NCI-H146 treated with DMSO at 0.1 percent for 48 hours (cell line): ENCODE measurements at regions not wholly inside any gene's neighbourhood (a gene's known extent, or its start where the extent isn't known, plus 50 kb on each side); places are given as distances from the start of the nearest gene placed in this dataset.
"Not testable (repeated sequence)": the region's sequence is repeated elsewhere in the genome, so short reads cannot be mapped to it uniquely, and the experiment has no call there.

Experiments
- DNase-seq: peaks from one replicate; lab custom pipeline; 2025; ENCODE audit not compliant: unreplicated experiment; lab: John Stamatoyannopoulos, UW

GRCh38 chr4:18159117-18159912, 137.8 kb upstream of the LCORL start:
- DNase-seq = not testable (repeated sequence)

GRCh38 chr4:18155067-18156041, 133.8 kb upstream of the LCORL start:
- DNase-seq = no peak

GRCh38 chr4:18138076-18138665, 116.6 kb upstream of the LCORL start:
- DNase-seq = no peak

- no peak for DNase-seq
Observed at GRCh38 chr4:18134111-18134510, 112.6 kb upstream of the LCORL start.

- no peak for DNase-seq
Observed at GRCh38 chr4:18130256-18130655, 108.7 kb upstream of the LCORL start.

GRCh38 chr4:18128241-18128640, 106.7 kb upstream of the LCORL start:
- no peak for DNase-seq

GRCh38 chr4:18127030-18127429, 105.5 kb upstream of the LCORL start:
- DNase-seq = no peak

GRCh38 chr4:18113710-18114331, 92.3 kb upstream of the LCORL start:
- DNase-seq = no peak

- no peak for DNase-seq
Observed at GRCh38 chr4:18111081-18111480, 89.5 kb upstream of the LCORL start.

GRCh38 chr4:18110099-18110498, 88.5 kb upstream of the LCORL start:
- no peak for DNase-seq

GRCh38 chr4:18109676-18110075, 88.1 kb upstream of the LCORL start:
- DNase-seq = no peak

- DNase-seq = not testable (repeated sequence)
Observed at GRCh38 chr4:18107848-18108528, 86.4 kb upstream of the LCORL start.

- DNase-seq = no peak
Observed at GRCh38 chr4:18106620-18107019, 85.1 kb upstream of the LCORL start.

GRCh38 chr4:18105030-18106011, 83.8 kb upstream of the LCORL start:
- no peak for DNase-seq

- DNase-seq = no peak
Observed at GRCh38 chr4:18103876-18104605, 82.5 kb upstream of the LCORL start.

- no peak for DNase-seq
Observed at GRCh38 chr4:18100657-18101056, 79.1 kb upstream of the LCORL start.

GRCh38 chr4:18090447-18090846, 68.9 kb upstream of the LCORL start:
- peak; percentile 4 for DNase-seq

- no peak for DNase-seq
Observed at GRCh38 chr4:18082236-18082635, 60.7 kb upstream of the LCORL start.

GRCh38 chr4:18081708-18082107, 60.2 kb upstream of the LCORL start:
- no peak for DNase-seq
